GM21423 (cell line): ENCODE measurements at regions not wholly inside any gene's neighbourhood (a gene's known extent, or its start where the extent isn't known, plus 50 kb on each side); places are given as distances from the start of the nearest gene placed in this dataset.
A peak's percentile ranks its signal among the peaks of the same experiment; 100 is the strongest.

Source experiments
- ATAC-seq: cut with Tn5 transposase; IDR thresholded peaks from one replicate; pipeline ENCODE4 v1.9.1; 2021; ENCODE audit warnings: mild to moderate bottlenecking, moderate library complexity; ENCODE audit not compliant: unreplicated experiment

GRCh38 chr1:25039229-25039628 is 109.2 kb upstream of the RUNX3 start:
- no peak for ATAC-seq

GRCh38 chr1:25038699-25039098 is 108.6 kb upstream of the RUNX3 start:
- ATAC-seq = no peak

GRCh38 chr1:25037174-25038074 is 107.3 kb upstream of the RUNX3 start:
- no peak for ATAC-seq

- ATAC-seq = no peak
Measured at GRCh38 chr1:25036117-25036546, 106.1 kb upstream of the RUNX3 start.

- ATAC-seq = no peak
Measured at GRCh38 chr1:25035523-25036116, 105.5 kb upstream of the RUNX3 start.

GRCh38 chr1:25034736-25035522 is 104.9 kb upstream of the RUNX3 start:
- no peak for ATAC-seq

- peak; percentile 15 for ATAC-seq
Measured at GRCh38 chr1:25033828-25034705, 104.0 kb upstream of the RUNX3 start.

GRCh38 chr1:25033030-25033827 is 103.2 kb upstream of the RUNX3 start:
- ATAC-seq = no peak

- peak; percentile 32 for ATAC-seq
Measured at GRCh38 chr1:25031966-25032667, 102.0 kb upstream of the RUNX3 start.

GRCh38 chr1:25031601-25031965 is 101.5 kb upstream of the RUNX3 start:
- ATAC-seq = peak; percentile 16

- peak; percentile 37 for ATAC-seq
Measured at GRCh38 chr1:25030674-25031589, 100.9 kb upstream of the RUNX3 start.

GRCh38 chr1:25030012-25030411 is 99.9 kb upstream of the RUNX3 start:
- ATAC-seq = no peak

- ATAC-seq = no peak
Measured at GRCh38 chr1:25028907-25029599, 99.0 kb upstream of the RUNX3 start.

- no peak for ATAC-seq
Measured at GRCh38 chr1:25028587-25028906, 98.5 kb upstream of the RUNX3 start.

- no peak for ATAC-seq
Measured at GRCh38 chr1:25027822-25028586, 97.9 kb upstream of the RUNX3 start.

- ATAC-seq = no peak
Measured at GRCh38 chr1:25026730-25027450, 96.8 kb upstream of the RUNX3 start.
